Suprapubic skin (tissue), 4 donors: ENCODE measurements at regions not wholly inside any gene's neighbourhood (a gene's known extent, or its start where the extent isn't known, plus 50 kb on each side); places are given as distances from the start of the nearest gene placed in this dataset.
"Not testable (repeated sequence)": the region's sequence is repeated elsewhere in the genome, so short reads cannot be mapped to it uniquely, and the experiment has no call there.

Experiments
- EP300 ChIP-seq: sonication (generic); formaldehyde crosslinking; IDR thresholded peaks from one replicate; pipeline ENCODE4 v1.6.1; 2017; ENCODE audit warnings: antibody characterized with exemption
- POLR2AphosphoS5 ChIP-seq, 3 donors: sonication (generic); formaldehyde crosslinking; IDR thresholded peaks; one replicate each; pipeline ENCODE4 v1.6.1; 2017; ENCODE audit warnings: antibody characterized with exemption in 3 of 3
- TF ChIP-seq, protein P1 (sequence below), 2 donors: fragments of 200-600 bp in 1 of 2; fragments of 450-650 bp in 1 of 2; sonication (generic) in 1 of 2; IDR thresholded peaks; one replicate each; pipeline ENCODE4 v1.5.1; 2016 to 2019; ENCODE audit warnings: antibody characterized with exemption in 2 of 2, mild to moderate bottlenecking in 1 of 2, moderate library complexity in 1 of 2

DNA sequence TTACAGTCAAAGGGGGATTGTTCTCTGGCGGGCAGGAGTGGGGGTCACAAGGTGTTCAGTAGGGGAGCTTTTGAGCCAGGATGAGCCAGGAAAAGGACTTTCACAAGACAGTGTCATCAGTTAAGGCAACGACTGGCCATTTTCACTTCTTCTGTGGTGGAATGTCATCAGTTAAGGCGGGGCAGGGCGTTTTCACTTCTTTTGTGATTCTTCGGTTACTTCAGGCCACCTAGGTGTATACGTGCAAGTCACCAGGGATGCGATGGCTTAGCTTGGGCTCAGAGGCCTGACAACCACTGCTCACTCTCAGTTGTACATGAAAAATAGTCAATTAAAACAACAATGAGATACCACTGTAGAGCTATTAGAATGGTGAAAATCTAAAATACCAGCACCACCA is 281.2 kb downstream of the INSIG2 start:
- TF ChIP-seq, protein P1, sequence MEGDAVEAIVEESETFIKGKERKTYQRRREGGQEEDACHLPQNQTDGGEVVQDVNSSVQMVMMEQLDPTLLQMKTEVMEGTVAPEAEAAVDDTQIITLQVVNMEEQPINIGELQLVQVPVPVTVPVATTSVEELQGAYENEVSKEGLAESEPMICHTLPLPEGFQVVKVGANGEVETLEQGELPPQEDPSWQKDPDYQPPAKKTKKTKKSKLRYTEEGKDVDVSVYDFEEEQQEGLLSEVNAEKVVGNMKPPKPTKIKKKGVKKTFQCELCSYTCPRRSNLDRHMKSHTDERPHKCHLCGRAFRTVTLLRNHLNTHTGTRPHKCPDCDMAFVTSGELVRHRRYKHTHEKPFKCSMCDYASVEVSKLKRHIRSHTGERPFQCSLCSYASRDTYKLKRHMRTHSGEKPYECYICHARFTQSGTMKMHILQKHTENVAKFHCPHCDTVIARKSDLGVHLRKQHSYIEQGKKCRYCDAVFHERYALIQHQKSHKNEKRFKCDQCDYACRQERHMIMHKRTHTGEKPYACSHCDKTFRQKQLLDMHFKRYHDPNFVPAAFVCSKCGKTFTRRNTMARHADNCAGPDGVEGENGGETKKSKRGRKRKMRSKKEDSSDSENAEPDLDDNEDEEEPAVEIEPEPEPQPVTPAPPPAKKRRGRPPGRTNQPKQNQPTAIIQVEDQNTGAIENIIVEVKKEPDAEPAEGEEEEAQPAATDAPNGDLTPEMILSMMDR (IDR thresholded peaks at IDR 0.05): not testable (repeated sequence)
- not testable (repeated sequence) for TF ChIP-seq POLR2AphosphoS5 (IDR thresholded peaks at IDR 0.05); EP300
